Body of pancreas (tissue), 4 donors: ENCODE measurements at regions not wholly inside any gene's neighbourhood (a gene's known extent, or its start where the extent isn't known, plus 50 kb on each side); places are given as distances from the start of the nearest gene placed in this dataset.
"Not testable (repeated sequence)": the region's sequence is repeated elsewhere in the genome, so short reads cannot be mapped to it uniquely, and the experiment has no call there.

Experiments
- ATAC-seq: fragments of 150-250 bp; one replicate; pipeline ENCODE4 v1.9.1; 2016
- DNase-seq, 4 donors: peaks; one replicate each; pipeline ENCODE4 v3.0.0-alpha.2; 2019
- H3K27ac ChIP-seq, 4 donors: fragments of 200-600 bp; sonication (generic); 1 replicate in 3 of 4; 2 replicates in 1 of 4; pipeline versions ENCODE4 v1.5.1 to v1.6.1; 2016 to 2019; ENCODE audit warnings: mild to moderate bottlenecking in 1 of 4, mixed read lengths in 1 of 4, moderate library complexity in 1 of 4
- H3K27me3 ChIP-seq, 2 donors: fragments of 200-600 bp; sonication (generic); one replicate each; pipeline ENCODE4 v1.6.0; 2016; ENCODE audit warnings: mild to moderate bottlenecking in 1 of 2
- H3K36me3 ChIP-seq, 2 donors: fragments of 200-600 bp; sonication (generic); replicated peaks in 1 of 2; 2 replicates each; pipeline ENCODE4 v1.5.1; 2016; ENCODE audit warnings: low read depth in 2 of 2; ENCODE audit not compliant: insufficient read depth in 1 of 2
- H3K4me1 ChIP-seq: fragments of 200-600 bp; sonication (generic); one replicate; pipeline ENCODE4 v1.6.0; 2016
- H3K4me3 ChIP-seq, 2 donors: fragments of 200-600 bp; sonication (generic); 1 replicate in 1 of 2; 2 replicates in 1 of 2; pipeline ENCODE4 v1.5.1; 2016 to 2019
- H3K9me3 ChIP-seq, 3 donors: fragments of 200-600 bp; sonication (generic); 1 replicate in 2 of 3; 2 replicates in 1 of 3; pipeline ENCODE4 v1.5.1; 2016
- CTCF ChIP-seq, 7 experiments: fragments of 450-650 bp in 4 of 7; fragments of 200-600 bp in 3 of 7; sonication (generic) in 3 of 7; IDR thresholded peaks; one replicate each; pipeline ENCODE4 v1.5.1; 2016 to 2019; ENCODE audit warnings: antibody characterized with exemption in 7 of 7
- POLR2A ChIP-seq, 3 donors: fragments of 450-650 bp; IDR thresholded peaks; one replicate each; pipeline ENCODE4 v1.6.1; 2016; ENCODE audit warnings: antibody characterized with exemption in 3 of 3, mild to moderate bottlenecking in 2 of 3
- WGBS, 2 donors: methylation state at CpG; one replicate each; pipeline ENCODE4 v1.1.5; 2017; 5-methylcytosine and 5-hydroxymethylcytosine counted together
- intact Hi-C: fragments of 100-400 bp; cut with DNase I; formaldehyde crosslinking; loops from one replicate; pipeline ENCODE4 v1.15.1; 2023

GRCh38 chr7:106756071-106756470, 95.1 kb upstream of the CCDC71L start:
- TF ChIP-seq CTCF (IDR thresholded peaks at IDR 0.05) (no peak), POLR2A (IDR thresholded peaks at IDR 0.05) (no peak)
- ATAC-seq: no peak
- no peak for DNase-seq

GRCh38 chr7:106756884-106757283, 95.9 kb upstream of the CCDC71L start:
- no peaks in the 10 kb centered on the region for H3K36me3 ChIP-seq
- H3K27me3 ChIP-seq: no peaks in the 10 kb centered on the region
- intact Hi-C loops: no loop called here
- H3K4me3 ChIP-seq: no peak overlapping the region
- H3K9me3 ChIP-seq: no peaks in the 10 kb centered on the region
- no peak for DNase-seq
- peaks cover 10% of the 10 kb centered on the region for H3K4me1 ChIP-seq
- ATAC-seq: no peak
- WGBS, 2 donors: 82 to 93% methylated on average over 11 of the region's 11 CpGs
- H3K27ac ChIP-seq: no peak overlapping the region
- no peak for TF ChIP-seq CTCF (IDR thresholded peaks at IDR 0.05)
- TF ChIP-seq POLR2A (IDR thresholded peaks at IDR 0.05): no peak

More at GRCh38 chr7:106756071-106756470, 95.1 kb upstream of the CCDC71L start:
- intact Hi-C loops: no loop called here
- H3K4me3 ChIP-seq: no peak overlapping the region
- H3K36me3 ChIP-seq: no peaks in the 10 kb centered on the region
- H3K4me1 ChIP-seq: peaks cover 10% of the 10 kb centered on the region
- no peak overlapping the region for H3K27ac ChIP-seq
- no peaks in the 10 kb centered on the region for H3K27me3 ChIP-seq
- no peaks in the 10 kb centered on the region for H3K9me3 ChIP-seq

DNA sequence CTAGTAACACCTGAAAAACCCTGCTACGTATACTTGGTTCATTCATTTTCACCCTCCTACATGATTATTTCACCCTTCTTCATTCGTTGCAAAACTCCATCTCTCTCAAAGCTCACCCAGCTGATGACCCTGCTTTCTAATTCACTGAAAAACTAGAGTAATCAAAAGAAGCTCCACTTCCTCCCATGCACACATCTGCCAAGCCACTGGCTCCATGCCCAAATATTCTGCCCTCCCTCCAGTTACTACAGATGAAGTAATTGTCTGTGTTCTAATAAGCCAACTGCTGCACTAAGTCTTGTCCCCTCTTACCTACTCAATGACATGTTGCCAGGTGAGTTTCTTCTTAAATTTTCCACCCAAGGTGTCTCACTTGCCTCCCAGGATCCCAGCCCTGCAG, 96.9 kb upstream of the CCDC71L start:
- Histone ChIP-seq H3K4me1 (peaks cover 2% of the 10 kb centered on the region), H3K9me3 (no peaks in the 10 kb centered on the region), H3K27ac (no peak overlapping the region), H3K27me3 (no peaks in the 10 kb centered on the region), H3K4me3 (no peak overlapping the region), H3K36me3 (no peaks in the 10 kb centered on the region)
- DNase-seq (peak in 2 of 4 donors; percentile 30 to 39), ATAC-seq (no peak)
- WGBS, 2 donors: 63 to 79% methylated on average over 2 of the region's 2 CpGs
- no peak for TF ChIP-seq POLR2A (IDR thresholded peaks at IDR 0.05)
- no peak for TF ChIP-seq CTCF (IDR thresholded peaks at IDR 0.05)
- intact Hi-C loops: no loop called here

- intact Hi-C loops, ATAC-seq: not testable (repeated sequence)
These were observed 101.9 kb upstream of the CCDC71L start for GRCh38 chr7:106762845-106763244.

DNA sequence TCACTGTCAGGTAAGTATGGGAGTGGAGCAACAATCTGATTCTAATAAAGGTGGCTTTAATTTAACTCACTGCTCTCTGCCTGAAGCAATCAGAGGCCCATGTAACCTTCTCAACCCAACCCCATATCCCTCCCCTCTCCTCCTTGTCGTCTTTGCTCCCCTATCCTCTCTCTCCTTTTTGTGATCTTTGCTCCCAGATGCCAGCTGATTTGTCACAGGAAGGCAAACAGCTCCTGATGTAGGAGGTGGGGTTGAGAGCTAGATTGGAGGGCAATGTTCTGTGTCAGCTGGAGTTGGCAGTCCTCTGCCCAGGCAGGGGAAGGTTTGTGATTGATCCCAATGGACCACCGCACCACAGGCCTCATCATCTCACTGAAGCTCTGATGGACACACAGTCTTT, 101.4 kb upstream of the PIK3CG start:
- DNase-seq: no peak
- TF ChIP-seq CTCF (IDR thresholded peaks at IDR 0.05): no peak
- TF ChIP-seq POLR2A (IDR thresholded peaks at IDR 0.05): no peak
- ATAC-seq: no peak
- Histone ChIP-seq H3K4me1 (no peaks in the 10 kb centered on the region), H3K36me3 (no peaks in the 10 kb centered on the region), H3K27me3 (no peaks in the 10 kb centered on the region), H3K9me3 (no peaks in the 10 kb centered on the region), H3K4me3 (no peak overlapping the region), H3K27ac (no peak overlapping the region)
- intact Hi-C loops: no loop called here
- WGBS, 2 donors: 71 to 75% methylated on average over 2 of the region's 2 CpGs

More at GRCh38 chr7:106762845-106763244, 101.9 kb upstream of the CCDC71L start:
- not testable (repeated sequence) for H3K4me1 ChIP-seq, H3K27me3 ChIP-seq, H3K27ac ChIP-seq, H3K36me3 ChIP-seq, DNase-seq, H3K9me3 ChIP-seq, H3K4me3 ChIP-seq
- WGBS, 2 donors: 86 to 91% methylated on average over 2 of the region's 2 CpGs
